Kasumi-1 (cell line): ENCODE measurements at regions not wholly inside any gene's neighbourhood (a gene's known extent, or its start where the extent isn't known, plus 50 kb on each side); places are given as distances from the start of the nearest gene placed in this dataset.

ENCODE experiments used
- DNase-seq, 2 experiments: peaks; one replicate each; lab custom pipeline; 2025; lab: John Stamatoyannopoulos, UW

DNA sequence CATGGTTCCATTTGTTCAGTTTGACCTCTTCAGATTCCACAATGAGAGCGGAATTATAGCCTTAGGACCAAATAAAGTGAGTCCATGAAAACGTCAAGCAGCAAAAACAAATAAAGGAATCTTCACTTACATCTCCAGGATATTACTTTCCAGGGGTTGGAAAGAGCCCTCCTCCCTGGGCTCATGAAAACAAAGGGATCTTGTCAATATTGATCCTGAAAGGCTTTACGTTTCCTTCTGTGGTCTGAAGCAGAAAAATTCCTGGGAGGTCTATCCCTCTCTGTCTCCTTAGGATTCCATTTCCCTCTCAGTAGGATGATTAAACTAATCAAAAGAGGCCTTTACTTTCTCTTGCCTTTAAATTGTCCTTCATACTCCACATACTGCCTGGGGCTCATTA, 293.5 kb downstream of the GPAM start:
- no peak for DNase-seq

- no peak for DNase-seq
Measured at GRCh38 chr10:111916011-111916410, 267.6 kb downstream of the GPAM start.

GRCh38 chr10:111921821-111922220, 261.7 kb downstream of the GPAM start:
- no peak for DNase-seq

DNA sequence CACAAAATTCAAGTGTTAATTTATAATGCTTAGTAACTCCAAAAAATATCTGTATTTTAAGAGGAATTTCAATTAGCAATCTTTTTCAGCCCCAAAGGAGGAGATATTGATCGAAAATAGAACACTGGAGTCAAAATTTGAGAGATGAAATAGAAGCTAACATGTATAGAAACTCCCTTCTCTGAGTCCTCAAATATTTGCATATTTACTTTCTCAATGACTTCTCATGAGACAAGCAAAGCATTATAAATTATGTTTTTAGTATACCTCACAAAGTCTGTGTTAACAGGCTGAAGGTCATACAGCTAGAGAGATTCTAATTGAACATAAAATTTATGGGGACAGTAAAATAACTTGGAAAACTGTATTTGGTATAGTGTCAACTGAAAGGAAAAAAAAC, 260.5 kb downstream of the GPAM start:
- no peak for DNase-seq

DNA sequence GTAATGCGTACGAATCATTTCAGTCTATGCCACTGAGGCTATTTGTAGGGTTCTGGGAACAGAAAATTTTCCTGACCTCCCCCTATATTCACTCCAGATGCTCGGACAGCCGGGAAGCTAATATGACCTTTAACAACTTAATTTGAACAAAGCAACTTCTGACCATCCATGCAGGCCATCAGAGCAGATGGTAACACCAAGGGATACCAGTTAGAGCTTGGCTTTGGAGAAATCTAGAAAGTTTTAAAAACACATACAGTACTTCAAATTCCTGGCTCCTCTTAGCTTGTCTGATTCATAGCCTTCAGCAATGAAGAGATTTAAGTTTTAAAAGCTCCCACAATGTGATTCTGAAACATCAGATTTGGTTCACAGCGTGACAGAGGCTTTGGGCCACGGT, 257.3 kb downstream of the GPAM start:
- DNase-seq, result no peak

- no peak for DNase-seq
Measured at GRCh38 chr10:111933937-111934336, 249.6 kb downstream of the GPAM start.

DNA sequence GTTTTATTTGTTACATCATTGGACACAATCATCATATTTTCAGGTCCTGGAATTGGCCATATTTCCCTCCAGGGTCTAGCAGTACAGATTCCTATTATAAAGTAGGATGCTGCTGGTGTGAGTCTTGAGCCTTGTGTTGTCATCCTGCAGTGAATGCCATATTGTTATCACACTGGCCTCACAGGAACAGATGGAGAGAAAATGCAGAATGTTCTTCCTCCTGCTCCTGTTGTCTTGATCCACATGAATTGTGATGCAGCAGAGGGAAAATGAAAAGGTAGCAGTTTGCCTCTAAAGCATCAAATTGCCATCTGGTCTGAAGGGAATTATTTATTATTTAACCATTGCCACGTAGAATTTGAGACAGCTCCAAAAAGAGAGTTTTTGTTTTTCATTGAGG, 248.6 kb downstream of the GPAM start:
- DNase-seq, result no peak

DNA sequence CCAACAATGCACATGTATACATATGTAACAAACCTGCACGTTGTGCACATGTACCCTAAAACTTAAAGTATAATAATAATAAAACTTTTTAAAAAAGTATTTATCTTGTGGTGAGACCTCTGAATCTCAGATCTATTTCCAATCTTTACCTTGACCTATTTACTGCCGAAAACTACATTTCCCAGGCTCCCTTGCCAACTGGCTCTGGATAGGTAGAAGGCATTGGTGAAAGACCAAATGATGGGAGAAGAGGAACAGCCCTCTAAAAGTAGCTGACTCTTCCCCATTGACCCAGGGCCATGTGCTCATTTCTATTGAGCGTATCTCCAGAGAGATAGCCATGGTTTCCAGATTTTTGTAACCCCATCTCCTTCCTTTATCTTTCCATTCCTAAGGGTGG, 247.4 kb downstream of the GPAM start:
- no peak for DNase-seq

- no peak for DNase-seq
Measured at GRCh38 chr10:111944331-111944730, 239.2 kb downstream of the GPAM start.

- DNase-seq, result no peak
Measured at GRCh38 chr10:111953949-111954348, 229.6 kb downstream of the GPAM start.

DNA sequence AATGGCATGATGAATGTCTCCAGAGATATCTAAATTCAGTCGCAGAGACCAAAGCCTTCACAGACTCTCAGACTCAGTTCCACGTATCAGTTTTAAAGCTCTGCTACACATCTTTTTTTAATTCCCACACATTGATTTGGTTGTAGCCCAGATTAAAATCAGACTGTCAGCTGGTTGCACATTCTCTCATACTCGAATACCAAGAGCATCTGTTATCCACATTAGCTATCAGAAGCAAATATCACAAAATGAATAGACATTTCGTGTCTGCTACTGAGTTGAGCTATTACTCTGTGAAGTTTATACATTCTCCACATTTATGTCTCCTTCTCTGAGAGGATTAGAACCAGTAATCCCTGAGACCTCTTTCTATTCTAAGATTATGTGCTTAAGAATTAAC, 229.2 kb downstream of the GPAM start:
- DNase-seq, result no peak

DNA sequence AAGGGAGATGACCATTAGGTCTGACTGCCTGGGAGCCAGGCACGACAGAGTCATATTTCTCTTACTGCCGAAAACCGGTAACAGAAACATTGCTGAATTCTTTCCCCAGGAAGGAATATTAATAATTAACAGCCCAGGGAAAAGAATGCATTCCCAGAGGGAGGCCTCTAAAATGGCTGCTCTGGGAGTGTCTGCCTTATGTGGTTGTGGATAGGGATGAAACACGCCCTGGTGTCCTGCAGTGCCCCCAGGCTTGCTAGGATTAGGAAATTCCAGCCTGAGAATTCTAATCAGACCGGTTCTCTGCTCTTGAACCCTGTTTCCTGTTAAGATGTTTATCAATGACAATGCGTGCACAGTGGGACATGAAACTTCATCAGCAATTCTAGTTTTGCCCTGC, 226.7 kb downstream of the GPAM start:
- no peak for DNase-seq

DNA sequence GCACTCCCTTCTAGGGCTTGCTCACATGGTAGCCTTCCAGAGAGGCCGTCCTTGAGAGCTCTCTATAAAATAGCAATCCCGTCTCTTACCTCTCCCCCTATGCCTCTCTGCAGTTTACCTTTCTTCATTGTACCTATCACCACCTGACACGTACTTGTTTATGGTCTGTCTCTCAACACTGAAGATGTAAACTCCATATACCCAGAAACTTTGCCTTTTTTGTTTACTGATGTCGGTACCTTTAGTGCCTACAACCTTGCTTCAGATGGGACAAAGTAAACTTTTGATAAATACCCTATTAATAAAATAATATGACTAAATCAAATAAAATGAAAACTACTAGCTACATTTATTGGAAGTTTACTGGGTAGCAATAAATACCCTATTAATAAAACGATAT, 220.6 kb downstream of the GPAM start:
- DNase-seq, result no peak

DNA sequence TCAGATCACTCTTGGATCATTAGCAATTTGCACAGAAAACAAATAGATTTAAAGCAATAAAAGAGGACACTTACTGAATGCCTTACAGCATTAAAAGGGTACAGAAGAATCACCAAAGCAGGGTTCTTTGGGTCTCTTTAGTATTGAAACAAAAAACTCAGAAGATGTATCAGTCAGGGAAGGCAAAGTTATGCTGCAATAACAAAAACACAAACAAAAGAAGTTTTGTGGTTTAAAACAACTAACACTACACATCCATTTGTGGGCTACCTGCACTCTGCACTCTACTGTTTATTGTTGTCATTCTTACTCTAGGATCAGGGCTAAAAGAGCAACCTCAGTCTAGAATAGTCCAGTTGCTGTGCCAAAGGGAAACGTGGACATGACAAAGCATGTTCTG, 216.4 kb downstream of the GPAM start:
- no peak for DNase-seq

DNA sequence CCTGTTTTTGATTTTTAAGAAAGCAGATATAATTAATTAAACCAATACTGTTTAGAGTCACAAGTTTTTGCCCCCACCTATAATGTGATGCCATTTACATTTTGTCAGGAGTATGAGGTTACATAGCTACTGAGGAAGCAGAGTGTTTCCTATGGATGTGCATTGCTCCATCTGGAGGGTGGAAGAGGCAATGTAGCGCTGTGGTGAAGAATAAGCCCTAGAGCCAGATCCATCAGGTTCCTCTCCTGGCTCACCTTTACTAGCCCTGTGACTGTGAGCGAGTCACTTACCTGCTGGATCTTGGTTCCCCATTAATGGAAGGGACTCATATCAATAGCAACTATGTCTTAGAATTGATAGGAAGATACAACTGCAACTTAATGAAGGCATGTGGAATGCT, 216.0 kb downstream of the GPAM start:
- DNase-seq, result no peak

DNA sequence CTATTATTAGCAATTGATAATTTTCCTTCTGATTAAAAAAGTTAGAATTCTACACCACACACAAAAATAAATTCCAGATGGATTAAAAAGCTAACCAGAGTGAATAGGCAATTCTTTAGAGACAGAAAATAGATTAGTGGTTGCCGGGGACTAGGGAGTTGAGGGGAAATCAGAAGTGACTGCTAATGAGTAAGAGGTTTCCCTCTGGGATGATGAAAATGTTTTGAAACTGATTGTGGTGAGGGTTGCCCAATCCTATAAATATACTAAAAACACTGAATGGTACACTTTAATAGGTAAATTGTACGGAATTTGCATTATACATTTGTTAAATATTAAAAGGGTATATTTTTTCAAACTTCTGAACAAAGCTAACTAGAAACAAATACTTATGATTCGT, 214.9 kb downstream of the GPAM start:
- DNase-seq, result no peak

GRCh38 chr10:111970111-111970510, 213.5 kb downstream of the GPAM start:
- DNase-seq, result no peak

DNA sequence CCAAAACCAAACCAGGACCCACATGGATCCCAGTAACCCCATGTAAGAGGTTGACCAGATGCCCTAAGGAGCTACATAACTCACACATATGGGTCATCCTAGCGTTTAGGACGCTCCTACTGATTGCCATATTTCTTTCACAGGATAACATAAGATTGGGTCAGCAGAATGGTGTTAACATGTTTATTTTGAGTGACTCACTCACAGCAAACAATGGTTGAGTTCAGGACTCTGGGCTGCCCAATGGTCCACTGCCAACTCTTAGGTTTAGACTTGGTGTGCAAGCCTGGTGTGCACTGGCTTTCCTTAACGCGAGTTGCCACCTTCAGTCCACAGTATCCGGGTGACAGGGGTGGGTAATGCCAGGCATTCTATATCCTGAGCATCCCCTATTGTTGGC, 211.5 kb downstream of the GPAM start:
- DNase-seq, result no peak

DNA sequence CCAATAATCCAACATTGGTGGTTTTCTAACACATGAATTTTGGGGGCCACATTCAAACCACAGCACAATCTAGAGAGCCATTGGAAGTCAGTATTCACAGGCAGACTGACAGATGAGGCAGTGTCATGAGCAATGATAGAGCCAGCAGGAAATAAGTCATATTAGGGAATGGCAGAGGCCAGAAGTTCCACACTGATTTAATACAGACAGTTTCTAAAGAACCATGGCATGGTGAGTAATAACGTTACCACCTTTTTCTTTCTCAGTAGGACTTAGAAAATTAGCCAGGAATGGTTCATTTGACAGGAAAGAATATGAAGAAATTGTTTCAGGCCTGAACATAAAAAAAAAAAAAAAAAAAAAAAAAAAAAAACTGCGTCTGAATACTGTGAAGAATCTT, 210.3 kb downstream of the GPAM start:
- no peak for DNase-seq

DNA sequence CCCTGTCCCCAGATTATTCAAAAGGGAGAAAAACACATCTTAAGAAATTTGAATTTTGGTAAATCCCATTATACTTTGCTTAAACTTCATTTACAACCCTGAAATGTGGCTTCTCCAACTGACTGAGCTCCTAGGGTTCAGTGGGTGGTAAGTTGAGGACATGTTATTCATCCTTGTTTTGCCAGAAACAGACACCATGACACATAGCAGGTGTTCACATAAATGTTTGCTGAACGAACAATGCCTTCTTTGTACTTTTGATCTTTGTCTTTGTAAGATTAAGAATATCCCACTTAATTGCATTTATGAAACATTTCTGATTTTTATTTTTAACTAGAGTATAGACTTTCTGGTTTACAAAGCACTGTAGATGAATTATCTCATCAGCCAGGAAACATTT, 209.7 kb downstream of the GPAM start:
- no peak for DNase-seq

DNA sequence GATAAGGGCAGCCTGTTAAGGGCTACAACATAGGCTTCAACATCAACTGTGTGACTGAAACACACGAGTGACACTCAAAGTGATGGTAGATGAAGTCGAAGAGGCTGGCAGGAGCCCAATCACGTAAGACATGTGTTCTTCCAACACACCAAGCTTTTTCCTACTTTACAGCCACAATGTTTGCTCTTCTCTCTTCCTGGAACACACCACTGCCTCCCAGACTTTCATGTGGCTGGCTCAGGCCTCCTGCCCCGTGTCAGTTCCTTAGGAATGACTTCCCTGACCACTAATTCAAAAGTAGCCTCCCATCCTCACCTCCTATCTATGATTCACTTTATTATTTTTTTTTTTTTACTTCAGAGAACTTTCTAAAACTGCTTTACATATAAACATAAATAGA, 209.2 kb downstream of the GPAM start:
- DNase-seq, result no peak

- DNase-seq, result no peak
Measured at GRCh38 chr10:111976557-111976956, 207.0 kb downstream of the GPAM start.

GRCh38 chr10:111984057-111984456, 199.5 kb downstream of the GPAM start:
- DNase-seq, result no peak

- DNase-seq, result no peak
Measured at GRCh38 chr10:111986079-111986478, 197.5 kb downstream of the GPAM start.

DNA sequence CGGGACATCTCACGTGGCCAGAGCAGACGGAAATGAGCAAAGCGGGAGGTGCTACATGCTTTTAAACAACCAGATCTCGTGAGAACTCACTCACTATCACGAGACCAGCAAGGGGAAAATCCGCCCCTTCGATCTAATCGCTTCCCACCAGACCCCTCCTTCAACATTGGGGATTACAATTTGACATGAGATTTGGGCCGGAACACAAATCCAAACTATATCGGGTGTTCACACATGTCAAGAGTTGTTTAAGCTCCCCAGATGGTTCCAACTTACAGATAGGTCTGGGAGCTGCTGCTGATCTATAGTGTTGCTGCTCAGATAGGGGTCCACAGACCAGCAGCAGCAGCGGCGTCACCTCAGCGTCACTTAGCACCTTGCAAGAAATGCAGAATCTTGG, 194.9 kb downstream of the GPAM start:
- DNase-seq, result no peak
